ENCODE measurements at regions not wholly inside any gene's neighbourhood (a gene's known extent, or its start where the extent isn't known, plus 50 kb on each side); places are given as distances from the start of the nearest gene placed in this dataset.

DNA sequence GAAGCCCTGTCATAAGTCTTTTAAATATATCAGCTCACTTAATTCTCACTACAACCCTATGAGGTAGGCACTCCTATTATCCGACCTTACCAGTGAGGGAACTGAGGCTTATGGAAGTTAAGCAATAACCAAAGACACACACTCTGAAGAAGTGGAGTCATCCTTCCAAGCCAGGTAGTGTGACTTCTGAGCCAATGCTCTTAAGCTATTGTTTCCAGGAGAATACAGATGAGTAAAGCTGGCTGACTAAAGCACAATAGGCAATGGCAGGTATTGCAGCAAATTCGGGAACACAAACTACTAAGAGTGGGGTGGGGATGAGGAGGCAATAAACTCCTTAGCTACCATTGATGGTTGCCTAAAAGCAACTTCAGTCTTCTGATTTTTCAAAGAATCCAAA lies 81.8 kb upstream of the KIT start:
- no peak for TF ChIP-seq POLR2AphosphoS5 (IDR thresholded peaks at IDR 0.05)
- TF ChIP-seq, protein P1, sequence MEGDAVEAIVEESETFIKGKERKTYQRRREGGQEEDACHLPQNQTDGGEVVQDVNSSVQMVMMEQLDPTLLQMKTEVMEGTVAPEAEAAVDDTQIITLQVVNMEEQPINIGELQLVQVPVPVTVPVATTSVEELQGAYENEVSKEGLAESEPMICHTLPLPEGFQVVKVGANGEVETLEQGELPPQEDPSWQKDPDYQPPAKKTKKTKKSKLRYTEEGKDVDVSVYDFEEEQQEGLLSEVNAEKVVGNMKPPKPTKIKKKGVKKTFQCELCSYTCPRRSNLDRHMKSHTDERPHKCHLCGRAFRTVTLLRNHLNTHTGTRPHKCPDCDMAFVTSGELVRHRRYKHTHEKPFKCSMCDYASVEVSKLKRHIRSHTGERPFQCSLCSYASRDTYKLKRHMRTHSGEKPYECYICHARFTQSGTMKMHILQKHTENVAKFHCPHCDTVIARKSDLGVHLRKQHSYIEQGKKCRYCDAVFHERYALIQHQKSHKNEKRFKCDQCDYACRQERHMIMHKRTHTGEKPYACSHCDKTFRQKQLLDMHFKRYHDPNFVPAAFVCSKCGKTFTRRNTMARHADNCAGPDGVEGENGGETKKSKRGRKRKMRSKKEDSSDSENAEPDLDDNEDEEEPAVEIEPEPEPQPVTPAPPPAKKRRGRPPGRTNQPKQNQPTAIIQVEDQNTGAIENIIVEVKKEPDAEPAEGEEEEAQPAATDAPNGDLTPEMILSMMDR (IDR thresholded peaks at IDR 0.05) = no peak
- TF ChIP-seq POLR2A (IDR thresholded peaks at IDR 0.05; ENCODE audit: low read depth) = no peak
- no peak for TF ChIP-seq EP300 (IDR thresholded peaks at IDR 0.05)
